Muscle of arm (tissue), 1 donor: ENCODE measurements at regions not wholly inside any gene's neighbourhood (a gene's known extent, or its start where the extent isn't known, plus 50 kb on each side); places are given as distances from the start of the nearest gene placed in this dataset.
"Not testable (repeated sequence)": the region's sequence is repeated elsewhere in the genome, so short reads cannot be mapped to it uniquely, and the experiment has no call there.

Experiments
- DNase-seq: peaks from one replicate; pipeline ENCODE4 v3.0.0-alpha.2; 2013

DNA sequence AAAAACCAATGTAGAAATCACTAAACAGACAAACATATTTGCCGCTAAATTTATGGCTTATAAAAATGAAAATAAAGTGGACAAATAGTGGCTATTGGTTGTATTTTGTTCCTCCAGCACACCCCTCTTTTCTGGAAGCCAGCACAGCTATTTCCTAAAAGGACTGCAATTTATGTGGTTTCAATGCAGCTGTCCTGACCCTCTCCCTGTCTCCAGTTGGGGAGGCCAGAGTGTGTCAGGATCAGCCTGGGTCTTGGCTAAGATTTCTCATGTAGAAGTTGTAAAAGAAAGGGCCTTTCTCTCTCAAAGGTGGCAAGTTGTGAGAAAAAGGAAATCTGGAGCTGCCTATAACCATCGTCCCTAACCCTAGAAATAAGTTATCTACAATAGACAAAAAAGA is 165.6 kb downstream of the ALDH8A1 start:
- DNase-seq, result no peak

DNA sequence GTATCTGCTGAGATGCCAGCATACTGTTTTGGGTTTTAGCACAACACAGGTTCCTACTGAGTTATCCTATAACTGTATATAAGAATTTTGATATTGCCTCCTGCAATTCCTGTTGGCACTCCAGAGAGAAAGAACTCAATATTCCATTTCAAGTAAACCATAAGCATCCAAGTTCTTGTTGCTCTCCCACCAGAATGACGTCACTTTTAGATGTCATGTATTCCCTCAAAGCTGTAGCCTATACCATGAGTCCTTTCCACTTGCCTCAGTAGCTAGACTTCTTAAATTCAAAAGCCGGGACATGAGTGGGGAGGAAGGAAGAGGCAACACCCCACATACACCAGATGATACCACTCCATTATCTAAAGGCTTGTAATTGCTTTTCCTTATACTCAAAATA is 171.5 kb downstream of the ALDH8A1 start:
- DNase-seq, result no peak

DNA sequence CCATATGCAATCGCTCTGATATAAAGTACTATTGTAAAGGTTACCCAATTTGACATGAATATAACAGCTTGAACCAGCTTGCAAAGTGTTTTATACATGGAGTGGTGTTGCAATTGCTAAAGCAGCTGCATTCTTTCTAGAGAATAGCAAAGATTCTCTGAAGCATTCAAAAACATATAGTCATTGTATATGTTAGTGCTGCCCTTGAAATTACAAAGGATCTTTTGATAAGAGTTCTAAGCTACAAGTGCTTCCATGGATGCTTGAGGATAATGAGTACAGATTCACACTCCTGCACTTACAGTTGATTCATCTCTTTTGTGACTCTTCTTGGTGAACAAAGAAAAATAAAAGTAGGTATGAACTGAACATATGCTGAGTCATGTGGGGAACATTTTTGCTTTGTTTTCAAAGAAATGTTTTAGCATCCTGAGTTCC is 175.7 kb downstream of the ALDH8A1 start:
- no peak for DNase-seq

DNA sequence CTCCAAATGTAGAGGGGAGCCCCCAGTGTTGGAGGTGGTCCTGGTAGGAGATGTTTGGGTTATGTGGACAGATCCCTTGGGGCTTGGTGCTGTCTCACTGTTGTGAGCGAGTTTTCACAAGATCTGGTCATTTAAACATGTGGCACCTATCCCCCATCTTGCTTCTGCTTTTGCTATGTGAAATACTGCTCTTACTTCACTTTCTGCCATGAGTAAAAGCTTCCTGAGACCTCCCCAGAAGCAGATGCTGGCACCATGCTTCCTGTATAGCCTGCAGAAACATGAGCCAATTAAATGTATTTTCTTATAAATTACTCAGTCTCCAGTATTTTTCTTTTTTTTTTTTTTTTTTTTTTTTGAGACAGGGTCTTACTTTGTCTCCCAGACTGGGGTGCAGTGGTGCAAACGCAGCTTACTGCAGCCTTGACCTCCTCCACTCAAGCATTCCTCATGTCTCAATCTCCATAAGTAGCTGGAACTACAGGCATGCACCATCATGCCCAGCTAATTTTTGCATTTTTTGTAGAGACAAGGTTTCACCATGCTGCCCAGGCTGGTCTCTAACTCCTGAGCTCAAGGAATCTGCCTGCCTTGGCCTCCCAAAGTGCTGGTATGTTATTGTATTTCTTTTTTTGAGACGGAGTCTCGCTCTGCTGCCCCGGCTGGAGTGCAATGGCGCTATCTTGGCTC is 177.1 kb downstream of the ALDH8A1 start:
- no peak for DNase-seq

DNA sequence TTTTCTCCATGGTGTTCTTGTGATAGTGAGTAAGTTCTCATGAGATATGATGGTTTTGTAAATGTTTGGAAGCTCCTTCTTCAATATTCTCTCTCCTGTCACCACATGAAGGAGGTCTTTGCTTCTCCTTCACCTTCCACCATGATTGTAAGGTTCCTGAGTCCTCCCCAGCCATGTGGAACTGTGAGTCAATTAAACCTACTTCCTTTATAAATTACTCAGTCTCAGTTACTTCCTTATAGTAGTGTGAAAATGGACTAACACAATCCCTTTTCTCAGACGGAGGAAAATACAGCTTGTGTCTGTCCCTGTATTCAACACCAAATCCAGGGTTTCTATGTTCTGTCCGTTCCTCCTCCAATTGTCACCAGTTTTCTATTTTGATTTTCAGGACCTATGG is 181.0 kb downstream of the ALDH8A1 start:
- no peak for DNase-seq

- DNase-seq, result no peak
Measured at GRCh38 chr6:134766497-134766896, 183.4 kb downstream of the ALDH8A1 start.

GRCh38 chr6:134764741-134765140 is 185.2 kb downstream of the ALDH8A1 start:
- DNase-seq, result no peak

GRCh38 chr6:134763575-134763974 is 186.3 kb downstream of the ALDH8A1 start:
- not testable (repeated sequence) for DNase-seq

DNA sequence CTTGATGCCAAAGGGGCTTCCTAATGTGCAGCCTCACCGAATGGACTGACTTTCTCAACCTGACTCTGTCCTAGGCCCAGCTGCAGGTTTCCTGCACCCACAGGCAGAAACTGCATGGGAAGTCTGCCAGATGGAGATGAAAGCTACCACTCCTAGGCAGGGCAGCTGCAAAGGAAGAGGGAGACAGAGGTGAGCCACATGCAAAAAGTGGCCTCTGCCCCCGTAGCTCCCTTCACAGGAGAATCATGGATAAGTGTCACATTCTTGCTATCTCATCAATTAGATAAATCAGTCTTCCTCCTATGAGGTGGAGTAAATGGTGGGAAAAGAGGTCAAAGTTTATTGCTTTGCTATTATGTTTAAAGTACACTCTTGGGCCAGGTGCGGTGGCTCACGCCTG is 191.3 kb downstream of the ALDH8A1 start:
- no peak for DNase-seq

- no peak for DNase-seq
Measured at GRCh38 chr6:134757911-134758361, 192.0 kb downstream of the ALDH8A1 start.

- no peak for DNase-seq
Measured at GRCh38 chr6:134756374-134757025, 193.4 kb downstream of the ALDH8A1 start.

GRCh38 chr6:134754013-134754690 is 195.7 kb downstream of the ALDH8A1 start:
- DNase-seq, result no peak

- DNase-seq, result no peak
Measured at GRCh38 chr6:134753001-134753400, 196.9 kb downstream of the ALDH8A1 start.

DNA sequence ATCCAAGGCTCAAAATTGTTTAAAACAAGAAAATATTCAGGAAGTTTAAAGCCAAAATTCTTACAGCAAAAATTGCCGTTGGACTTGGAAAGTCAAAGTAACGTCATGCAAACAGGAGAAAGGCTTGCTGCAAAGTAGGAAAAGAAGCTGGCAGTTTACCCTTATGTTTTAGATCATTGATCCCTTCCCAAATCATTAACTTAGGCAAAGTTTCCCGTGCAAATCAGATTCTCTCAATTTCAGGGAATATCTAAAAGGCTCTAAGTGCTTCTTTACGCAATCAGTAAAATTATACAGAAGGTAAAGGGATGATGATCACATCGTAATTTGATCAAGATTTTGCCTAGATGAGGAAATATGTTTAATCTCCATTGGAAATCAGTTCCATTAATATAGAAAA is 197.5 kb downstream of the ALDH8A1 start:
- DNase-seq, result no peak

DNA sequence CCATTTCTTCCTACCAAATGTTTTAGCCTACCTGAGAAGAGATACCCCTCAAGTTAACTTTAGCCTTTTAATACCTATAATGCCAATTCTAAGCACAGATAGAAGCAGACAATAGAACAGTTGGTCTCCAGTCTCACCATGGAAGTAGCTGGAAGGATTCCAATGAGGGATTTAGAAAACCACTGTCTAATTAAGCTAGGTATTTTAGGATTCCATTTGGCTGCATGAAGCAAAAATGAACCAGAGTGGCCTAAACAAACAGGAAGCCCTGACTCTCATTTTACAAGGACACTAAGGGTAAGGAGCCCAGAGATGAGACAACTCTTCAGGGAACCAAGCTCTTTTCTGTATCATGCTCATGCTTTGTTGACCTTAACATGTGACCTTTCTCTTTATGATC is 199.2 kb downstream of the ALDH8A1 start:
- no peak for DNase-seq

- DNase-seq, result no peak
Measured at GRCh38 chr6:134748484-134748883, 201.4 kb downstream of the ALDH8A1 start.

DNA sequence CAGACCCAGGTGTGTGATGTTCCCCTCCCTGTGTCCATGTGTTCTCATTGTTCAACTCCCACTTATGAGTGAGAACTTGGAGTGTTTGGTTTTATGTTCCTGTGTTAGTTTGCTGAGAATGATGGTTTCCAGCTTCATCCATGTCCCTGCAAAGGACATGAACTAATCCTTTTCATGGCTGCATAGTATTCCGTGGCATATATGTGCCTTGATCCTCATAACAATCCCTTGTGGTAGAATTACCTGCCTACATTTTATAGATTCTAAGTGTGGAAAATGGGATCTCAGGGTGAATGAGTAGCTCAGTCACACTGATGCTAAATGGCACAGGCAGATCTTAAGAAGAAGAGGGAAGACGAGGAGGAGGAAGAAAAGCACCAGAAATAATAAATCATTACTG is 202.7 kb downstream of the ALDH8A1 start:
- DNase-seq, result not testable (repeated sequence)

GRCh38 chr6:134746140-134746539 is 203.8 kb downstream of the ALDH8A1 start:
- DNase-seq, result no peak

GRCh38 chr6:134745192-134745591 is 204.7 kb downstream of the ALDH8A1 start:
- DNase-seq, result not testable (repeated sequence)

DNA sequence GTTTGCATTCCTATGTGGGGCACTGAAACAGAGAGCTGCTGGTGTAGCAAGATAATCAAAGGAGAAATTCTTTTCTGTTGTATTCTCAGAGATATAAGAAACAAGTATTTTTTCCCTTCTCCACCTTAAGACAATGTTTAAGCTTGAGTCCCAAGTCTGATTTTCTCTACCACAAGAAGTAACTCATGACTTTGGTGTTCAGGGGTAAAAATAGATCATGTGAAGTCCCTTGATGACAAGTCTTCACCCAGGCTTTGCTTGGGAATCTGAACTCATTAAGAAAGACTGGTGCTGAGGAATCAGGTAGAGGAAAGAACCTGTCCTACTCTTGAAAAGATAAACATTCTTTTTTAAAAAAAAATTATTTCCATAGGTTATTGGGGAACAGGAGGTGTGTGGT is 205.6 kb downstream of the ALDH8A1 start:
- no peak for DNase-seq

DNA sequence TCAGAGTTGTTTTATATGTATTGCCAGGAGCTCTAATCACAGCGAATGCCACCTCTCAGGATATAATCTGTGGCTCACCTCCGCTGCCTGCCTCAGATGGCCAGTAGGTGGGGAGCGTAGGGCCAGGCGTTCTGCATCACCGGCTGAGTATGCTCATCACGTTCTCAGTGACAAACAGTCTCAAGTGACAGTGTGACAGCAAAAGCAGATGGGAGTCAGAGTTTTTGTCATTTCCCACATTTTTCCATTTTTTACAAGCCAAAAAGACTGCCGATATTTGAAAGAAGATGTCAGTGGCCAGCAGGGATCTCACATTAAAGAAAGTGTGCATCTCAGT is 208.7 kb downstream of the ALDH8A1 start:
- DNase-seq, result no peak

GRCh38 chr6:134740473-134741199 is 209.3 kb downstream of the ALDH8A1 start:
- DNase-seq, result no peak

DNA sequence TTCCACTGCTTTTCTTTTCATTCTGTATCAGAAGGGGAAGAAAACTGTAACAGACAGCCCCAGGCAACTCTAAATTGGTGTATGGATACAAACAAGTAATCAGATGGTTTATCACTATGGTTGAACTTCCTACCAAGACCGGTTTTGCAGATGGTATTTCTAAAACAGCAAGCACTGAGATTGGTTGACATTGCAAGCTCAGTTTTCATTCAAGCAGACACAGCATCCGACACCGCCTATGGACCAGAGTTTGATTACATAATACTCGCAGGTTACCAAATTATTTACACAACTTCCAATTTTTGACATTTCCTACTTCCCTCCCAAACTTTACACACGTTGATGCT is 209.9 kb downstream of the ALDH8A1 start:
- DNase-seq, result no peak
